Pulmonary artery endothelial cell (primary cell): ENCODE measurements at regions not wholly inside any gene's neighbourhood (a gene's known extent, or its start where the extent isn't known, plus 50 kb on each side); places are given as distances from the start of the nearest gene placed in this dataset.
"Not testable (repeated sequence)": the region's sequence is repeated elsewhere in the genome, so short reads cannot be mapped to it uniquely, and the experiment has no call there.

Source experiments
- DNase-seq: peaks from one replicate; pipeline ENCODE4 v3.0.0-alpha.2; 2011; ENCODE audit warnings: low read depth, low spot score

- no peak for DNase-seq
Measured at GRCh38 chr16:48057048-48057447, 98.7 kb downstream of the ABCC12 start.

GRCh38 chr16:48054881-48055601 is 100.8 kb downstream of the ABCC12 start:
- peak; percentile 10 for DNase-seq

GRCh38 chr16:48053418-48053745 is 102.4 kb downstream of the ABCC12 start:
- DNase-seq = no peak

GRCh38 chr16:48052731-48053417 is 102.9 kb downstream of the ABCC12 start:
- no peak for DNase-seq

GRCh38 chr16:48050871-48051270 is 104.9 kb downstream of the ABCC12 start:
- no peak for DNase-seq

- no peak for DNase-seq
Measured at GRCh38 chr16:48049847-48050246, 105.9 kb downstream of the ABCC12 start.

- no peak for DNase-seq
Measured at GRCh38 chr16:48047720-48048119, 108.1 kb downstream of the ABCC12 start.

GRCh38 chr16:48047241-48047640 is 108.6 kb downstream of the ABCC12 start:
- DNase-seq = no peak

GRCh38 chr16:48044117-48044516 is 111.7 kb downstream of the ABCC12 start:
- no peak for DNase-seq

GRCh38 chr16:48041981-48042421 is 113.8 kb downstream of the ABCC12 start:
- DNase-seq = no peak

- DNase-seq = no peak
Measured at GRCh38 chr16:48035142-48035541, 120.7 kb downstream of the ABCC12 start.

GRCh38 chr16:48030926-48031325 is 124.9 kb downstream of the ABCC12 start:
- no peak for DNase-seq

GRCh38 chr16:48029768-48030167 is 126.0 kb downstream of the ABCC12 start:
- DNase-seq = no peak

- DNase-seq = no peak
Measured at GRCh38 chr16:48025359-48025758, 130.4 kb downstream of the ABCC12 start.

GRCh38 chr16:48024042-48024441 is 131.8 kb downstream of the ABCC12 start:
- DNase-seq = no peak

- DNase-seq = no peak
Measured at GRCh38 chr16:48022496-48022895, 133.3 kb downstream of the ABCC12 start.

- DNase-seq = not testable (repeated sequence)
Measured at GRCh38 chr16:48020617-48021016, 135.2 kb downstream of the ABCC12 start.

GRCh38 chr16:48014349-48015135 is 141.3 kb downstream of the ABCC12 start:
- no peak for DNase-seq

- no peak for DNase-seq
Measured at GRCh38 chr16:48013491-48013901, 142.3 kb downstream of the ABCC12 start.

GRCh38 chr16:48011878-48012658 is 143.7 kb downstream of the ABCC12 start:
- DNase-seq = no peak

GRCh38 chr16:48011466-48011865 is 144.3 kb downstream of the ABCC12 start:
- no peak for DNase-seq
